Astrocyte of the cerebellum (primary cell): ENCODE measurements at regions not wholly inside any gene's neighbourhood (a gene's known extent, or its start where the extent isn't known, plus 50 kb on each side); places are given as distances from the start of the nearest gene placed in this dataset.

Experiments
- DNase-seq: peaks from one replicate; pipeline ENCODE4 v3.0.0-alpha.2; 2011; ENCODE audit warnings: low read depth
- H3K4me3 ChIP-seq: 2 replicates; pipeline ENCODE4 v1.5.1; 2011; ENCODE audit warnings: mild to moderate bottlenecking, low read depth, low read length, moderate library complexity
- in situ Hi-C: cut with HindIII; loops from 2 replicates; pipeline ENCODE4 v1.10.0; 2017; ENCODE audit warnings: low sequenced_read_pairs
- TF ChIP-seq, protein P1 (sequence below): IDR thresholded peaks from 2 replicates; pipeline ENCODE4 v1.5.1; 2012; ENCODE audit warnings: low read length, low read depth, moderate library complexity, mild to moderate bottlenecking; ENCODE audit errors: missing control alignments

DNA sequence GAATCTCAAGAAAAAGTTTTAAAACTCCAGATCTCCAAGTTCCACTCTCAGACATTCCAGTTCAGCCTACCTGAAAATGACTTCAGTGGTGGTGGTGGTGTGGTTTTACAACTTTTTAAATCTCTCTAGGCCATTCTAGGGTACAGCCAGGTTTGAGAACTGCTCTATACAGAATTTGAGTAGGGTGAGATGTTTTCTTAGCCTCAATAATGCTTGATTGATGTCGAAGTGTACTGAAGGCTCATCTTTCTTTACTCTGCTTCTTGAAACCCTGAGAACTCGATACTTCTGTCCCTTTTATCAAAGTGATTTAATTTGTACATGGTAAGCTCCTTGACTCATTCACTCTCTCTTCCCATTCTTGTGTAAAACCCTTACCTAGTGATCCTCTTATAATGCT lies 143.8 kb downstream of the FAM124B start:
- H3K4me3 ChIP-seq: no peak overlapping the region
- TF ChIP-seq, protein P1, sequence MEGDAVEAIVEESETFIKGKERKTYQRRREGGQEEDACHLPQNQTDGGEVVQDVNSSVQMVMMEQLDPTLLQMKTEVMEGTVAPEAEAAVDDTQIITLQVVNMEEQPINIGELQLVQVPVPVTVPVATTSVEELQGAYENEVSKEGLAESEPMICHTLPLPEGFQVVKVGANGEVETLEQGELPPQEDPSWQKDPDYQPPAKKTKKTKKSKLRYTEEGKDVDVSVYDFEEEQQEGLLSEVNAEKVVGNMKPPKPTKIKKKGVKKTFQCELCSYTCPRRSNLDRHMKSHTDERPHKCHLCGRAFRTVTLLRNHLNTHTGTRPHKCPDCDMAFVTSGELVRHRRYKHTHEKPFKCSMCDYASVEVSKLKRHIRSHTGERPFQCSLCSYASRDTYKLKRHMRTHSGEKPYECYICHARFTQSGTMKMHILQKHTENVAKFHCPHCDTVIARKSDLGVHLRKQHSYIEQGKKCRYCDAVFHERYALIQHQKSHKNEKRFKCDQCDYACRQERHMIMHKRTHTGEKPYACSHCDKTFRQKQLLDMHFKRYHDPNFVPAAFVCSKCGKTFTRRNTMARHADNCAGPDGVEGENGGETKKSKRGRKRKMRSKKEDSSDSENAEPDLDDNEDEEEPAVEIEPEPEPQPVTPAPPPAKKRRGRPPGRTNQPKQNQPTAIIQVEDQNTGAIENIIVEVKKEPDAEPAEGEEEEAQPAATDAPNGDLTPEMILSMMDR: no peak
- in situ Hi-C loops: no loop called here
- no peak for DNase-seq

DNA sequence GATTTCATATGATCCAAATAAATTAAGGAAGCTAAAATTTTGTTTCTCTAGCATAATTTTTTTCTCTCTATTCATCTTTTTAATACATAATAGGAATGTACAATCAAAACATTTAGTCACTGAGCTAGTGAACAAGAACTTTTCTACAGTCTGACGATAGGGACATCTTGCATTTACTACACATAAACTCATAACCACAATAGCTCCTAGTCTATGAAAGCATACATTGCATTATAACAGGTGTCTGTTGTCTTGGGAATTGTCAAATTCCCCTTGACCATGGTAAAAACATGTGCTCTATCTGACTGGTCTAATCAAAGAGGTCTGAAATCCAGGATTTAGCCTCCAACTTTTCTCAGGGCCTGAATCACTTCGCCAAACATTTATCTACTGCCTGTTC lies 144.8 kb downstream of the FAM124B start:
- TF ChIP-seq, protein P1: no peak
- no peak for DNase-seq
- in situ Hi-C loops: no loop called here
- no peak overlapping the region for H3K4me3 ChIP-seq

DNA sequence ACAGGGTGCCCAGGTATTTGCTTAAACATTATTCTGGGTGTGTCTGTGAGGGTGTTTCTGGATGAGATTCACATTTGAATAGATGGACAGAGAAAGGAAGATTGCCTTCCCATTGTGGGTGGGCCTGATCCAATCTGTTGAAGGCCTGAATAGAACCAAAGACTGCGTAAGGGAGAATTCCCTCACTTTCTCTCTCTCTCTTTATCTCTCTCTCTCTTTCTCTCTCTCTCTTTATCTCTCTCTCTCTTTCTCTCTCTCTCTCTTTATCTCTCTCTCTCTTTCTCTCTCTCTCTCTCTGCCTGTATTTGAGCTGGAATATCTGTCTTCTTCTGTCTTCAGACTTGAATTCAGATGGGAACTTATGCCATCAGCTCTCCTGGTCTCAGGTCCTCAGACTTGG lies 148.4 kb downstream of the FAM124B start:
- no peak for DNase-seq
- in situ Hi-C loops: no loop called here
- no peak overlapping the region for H3K4me3 ChIP-seq
- TF ChIP-seq, protein P1: no peak

DNA sequence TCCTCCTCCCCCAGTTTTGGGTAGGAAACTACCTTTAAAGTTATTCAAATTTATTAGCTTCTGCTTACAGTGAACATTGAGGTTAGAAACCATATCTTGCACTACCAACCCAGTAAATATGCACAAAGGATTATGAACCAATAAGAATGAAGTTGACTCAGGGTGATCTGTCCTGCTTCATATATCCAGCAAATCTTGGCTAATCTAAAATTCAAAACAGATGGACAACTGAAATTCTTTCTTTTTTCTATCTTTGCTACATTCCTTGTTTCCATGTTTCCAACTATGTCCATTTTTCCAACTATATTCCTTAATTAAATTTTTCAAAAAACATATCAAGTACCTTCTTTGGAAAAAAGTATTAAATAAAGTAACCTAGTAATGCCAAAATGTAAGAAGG lies 149.3 kb downstream of the FAM124B start:
- no peak overlapping the region for H3K4me3 ChIP-seq
- in situ Hi-C loops: no loop called here
- no peak for DNase-seq
- TF ChIP-seq, protein P1: no peak

DNA sequence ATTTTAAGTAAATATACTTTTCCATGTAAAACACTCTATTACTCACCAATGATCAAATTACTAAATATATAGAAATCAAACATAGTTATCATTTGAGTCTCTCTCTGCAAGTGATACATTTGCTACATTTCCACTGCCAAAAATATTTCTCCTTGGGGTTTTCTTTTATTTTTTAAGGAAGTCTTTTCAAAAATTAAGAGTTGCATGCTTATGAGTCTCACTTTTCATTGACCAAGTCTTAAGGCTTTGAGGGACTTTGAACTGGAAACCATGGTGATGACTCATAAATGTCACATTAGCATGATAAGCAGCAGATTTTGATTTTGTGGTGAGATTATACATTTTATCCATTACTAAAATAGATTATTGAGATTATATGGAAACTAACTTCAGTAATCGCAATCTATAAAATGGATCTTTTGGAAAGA lies 152.9 kb downstream of the FAM124B start:
- no peak for DNase-seq
- TF ChIP-seq, protein P1: no peak
- no peak overlapping the region for H3K4me3 ChIP-seq
- in situ Hi-C loops: no loop called here

DNA sequence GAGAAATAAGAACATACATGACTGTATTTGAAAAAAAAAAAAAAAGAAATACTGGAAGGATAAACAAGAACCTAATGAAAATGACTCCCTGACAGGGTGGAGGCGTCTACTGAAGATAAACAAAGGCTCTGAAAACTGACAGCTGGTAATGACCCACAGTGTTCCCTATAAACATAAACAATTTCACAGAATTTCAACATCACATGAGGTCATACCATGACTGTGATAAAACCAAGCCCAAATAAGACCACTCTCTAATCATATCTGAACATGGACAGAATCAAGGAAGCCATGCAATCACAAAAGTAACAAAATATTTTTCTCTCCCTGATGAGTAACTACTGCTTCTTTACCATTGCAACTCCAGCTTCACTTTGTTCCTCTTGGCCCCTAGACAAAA lies 159.3 kb downstream of the FAM124B start:
- TF ChIP-seq, protein P1: no peak
- H3K4me3 ChIP-seq: no peak overlapping the region
- in situ Hi-C loops: no loop called here
- DNase-seq: no peak

DNA sequence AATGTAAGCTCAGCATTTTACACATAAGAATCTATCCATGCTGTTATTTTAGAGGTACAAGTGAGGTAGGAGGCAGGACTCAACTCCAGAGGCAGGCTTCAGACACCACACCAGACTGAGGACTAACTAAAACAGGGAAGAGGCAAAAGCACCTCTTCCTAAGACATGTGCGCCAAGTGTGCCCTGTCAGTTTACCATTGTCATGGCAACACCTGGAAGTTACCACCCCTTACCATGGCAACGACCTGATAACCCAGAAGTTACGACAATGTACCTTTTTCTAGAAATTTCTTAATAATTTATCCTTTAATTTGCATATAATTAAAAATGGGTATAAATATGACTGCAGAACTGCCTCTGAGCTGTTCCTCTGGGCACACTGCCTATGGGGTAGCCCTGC lies 160.1 kb downstream of the FAM124B start:
- in situ Hi-C loops: no loop called here

More for the DNA sequence above, 160.1 kb downstream of the FAM124B start:
- H3K4me3 ChIP-seq: no peak overlapping the region
- TF ChIP-seq, protein P1: no peak
- DNase-seq: no peak
